K562 (cell line): ENCODE measurements at regions not wholly inside any gene's neighbourhood (a gene's known extent, or its start where the extent isn't known, plus 50 kb on each side); places are given as distances from the start of the nearest gene placed in this dataset.

Experiments
- ATAC-seq: fragments of 200-7000 bp; cut with Tn5 transposase; 3 replicates; pipeline ENCODE4 v1.9.1; 2020; ENCODE audit warnings: moderate library complexity
- BruUV-seq: library from RNA; stranded (reverse); fragments of 400-500 nt; replicated peaks from 2 replicates; lab custom pipeline; 2021; lab: Mats Ljungman, UMichigan
- CTCF ChIA-PET: fragments of 300-600 bp; formaldehyde crosslinking; extraction: SDS; loops from one replicate; lab custom pipeline; 2021; ENCODE audit warnings: low intra/inter-chr PET ratio; lab: Yijun Ruan, JAX
- POLR2A ChIA-PET: fragments of 300-600, 350-650 bp; sonication (Branson Sonifier 250); formaldehyde crosslinking; extraction: SDS; loops from one replicate; lab custom pipeline; 2021; ENCODE audit warnings: antibody characterized with exemption, inconsistent platforms; lab: Yijun Ruan, JAX
- DNase-seq, 4 experiments: peaks; one replicate each; pipeline versions ENCODE4 v3.0.0 to v3.0.0-alpha.2; 2011 to 2018; ENCODE audit warnings: low spot score in 3 of 4, mixed read lengths in 3 of 4; ENCODE audit errors: extremely low read depth in 1 of 4
- FAIRE-seq: peaks from 2 replicates; lab custom pipeline; 2011; peaks lifted over from hg19 to GRCh38; lab: Jason Lieb, UNC
- H2AFZ ChIP-seq: 2 replicates; pipeline ENCODE4 v1.6.0; 2011; ENCODE audit warnings: low read depth, low read length, control low read depth, inconsistent platforms
- H3K27ac ChIP-seq: fragments of 200-600 bp; 3 replicates; pipeline ENCODE4 v1.8.0; 2011; ENCODE audit warnings: low read depth, mild to moderate bottlenecking, control low read depth, inconsistent platforms, low read length, moderate library complexity, mixed read lengths; ENCODE audit errors: extremely low read depth
- H3K27me3 ChIP-seq, 2 experiments: fragments of 300-600 bp in 1 of 2; 2 replicates in 1 of 2; 3 replicates in 1 of 2; pipeline versions ENCODE4 v1.6.0 to v1.8.0; 2011; ENCODE audit warnings: inconsistent platforms in 2 of 2, low read length in 2 of 2, mild to moderate bottlenecking in 1 of 2, mixed read lengths in 1 of 2, moderate library complexity in 1 of 2; ENCODE audit not compliant: control insufficient read depth in 2 of 2, insufficient read depth in 2 of 2
- H3K36me3 ChIP-seq: fragments of 300-600 bp; 3 replicates; pipeline ENCODE4 v1.8.0; 2011; ENCODE audit warnings: mild to moderate bottlenecking, low read length, inconsistent platforms; ENCODE audit not compliant: control insufficient read depth, insufficient read depth
- H3K4me1 ChIP-seq, 2 experiments: fragments of 200-600 bp in 1 of 2; replicated peaks in 1 of 2; 2 replicates in 1 of 2; 3 replicates in 1 of 2; pipeline versions ENCODE4 v1.5.1 to v1.8.0; 2011; ENCODE audit warnings: inconsistent platforms in 2 of 2, low read length in 2 of 2, mild to moderate bottlenecking in 1 of 2, mixed read lengths in 1 of 2, moderate library complexity in 1 of 2; ENCODE audit not compliant: control insufficient read depth in 2 of 2, insufficient read depth in 2 of 2
- H3K4me2 ChIP-seq: 2 replicates; pipeline ENCODE4 v1.6.1; 2011; ENCODE audit warnings: low read length, control low read depth, inconsistent platforms, mixed read lengths; ENCODE audit not compliant: insufficient read depth
- H3K4me3 ChIP-seq: fragments of 200-600 bp; sonication (generic), shearing (Covaris generic); 2 replicates; pipeline ENCODE4 v1.5.1; 2016; ENCODE audit warnings: control low read depth, inconsistent platforms
- H3K79me2 ChIP-seq: fragments of 200-600 bp; 3 replicates; pipeline ENCODE4 v1.8.0; 2011; ENCODE audit warnings: low read length, inconsistent platforms; ENCODE audit not compliant: control insufficient read depth, insufficient read depth
- H3K9ac ChIP-seq, 2 experiments: 2 replicates each; pipeline versions ENCODE4 v1.6.0 to v1.6.1; 2011; ENCODE audit warnings: low read depth in 2 of 2, low read length in 2 of 2, control low read depth in 1 of 2, inconsistent platforms in 1 of 2, mild to moderate bottlenecking in 1 of 2, mixed read lengths in 1 of 2; ENCODE audit not compliant: insufficient read depth in 1 of 2
- H3K9me1 ChIP-seq: one replicate; pipeline ENCODE4 v1.6.0; 2011; ENCODE audit warnings: inconsistent platforms, mild to moderate bottlenecking, low read length, moderate library complexity; ENCODE audit not compliant: control insufficient read depth, insufficient read depth
- H3K9me3 ChIP-seq: replicated peaks from 2 replicates; pipeline ENCODE4 v1.5.1; 2011; ENCODE audit warnings: low read depth, low read length, inconsistent platforms; ENCODE audit not compliant: control insufficient read depth, insufficient read depth
- H4K20me1 ChIP-seq: replicated peaks from 2 replicates; pipeline ENCODE4 v1.6.1; 2011; ENCODE audit warnings: low read length, inconsistent platforms, mixed read lengths; ENCODE audit not compliant: control insufficient read depth, insufficient read depth
- ARID3A ChIP-seq: IDR thresholded peaks from 2 replicates; pipeline ENCODE4 v1.6.1; 2012; ENCODE audit warnings: low read depth, low read length, improper control_type of control experiment, borderline replicate concordance
- CBX2 ChIP-seq: fragments of 200-600 bp; sonication (generic); IDR thresholded peaks from one replicate; pipeline ENCODE4 v1.6.1; 2012; ENCODE audit warnings: mild to moderate bottlenecking, low read length, inconsistent platforms; ENCODE audit not compliant: insufficient read depth, poor library complexity, severe bottlenecking
- HDGF ChIP-seq: fragments of 450-650 bp; IDR thresholded peaks from 2 replicates; pipeline ENCODE4 v1.6.1; 2016
- KDM2B ChIP-seq: fragments of 250-450 bp; sonication (Bioruptor Pico); IDR thresholded peaks from 2 replicates; pipeline ENCODE4 v1.8.0; 2021; ENCODE audit warnings: mild to moderate bottlenecking, moderate library complexity
- POU5F1 ChIP-seq: fragments of 150-350 bp; IDR thresholded peaks from 2 replicates; pipeline ENCODE4 v1.6.1; 2014; ENCODE audit warnings: borderline replicate concordance, low read length, low read depth, mild to moderate bottlenecking; ENCODE audit not compliant: partially characterized antibody
- SIX5 ChIP-seq, 2 experiments: IDR thresholded peaks; 2 replicates each; pipeline ENCODE4 v1.6.1; 2011; ENCODE audit warnings: low read length in 2 of 2, borderline replicate concordance in 1 of 2, low read depth in 1 of 2, mild to moderate bottlenecking in 1 of 2, moderate library complexity in 1 of 2; ENCODE audit not compliant: insufficient read depth in 1 of 2
- SMARCB1 ChIP-seq: IDR thresholded peaks from 2 replicates; pipeline ENCODE4 v1.6.1; 2011; ENCODE audit warnings: improper control_type of control experiment, low read depth; ENCODE audit not compliant: insufficient read length
- ZNF717 ChIP-seq: fragments of 250-450 bp; sonication (Bioruptor Pico); IDR thresholded peaks from 2 replicates; pipeline ENCODE4 v1.5.0; 2021
- WGBS: fragments of 100-300 bp; shearing (Covaris generic); methylation state at CpG from one replicate; pipeline ENCODE4 v1.1.6; 2016; ENCODE audit warnings: low coverage, mixed read lengths; ENCODE audit not compliant: insufficient coverage; ENCODE audit errors: missing lambda C conversion rate; 5-methylcytosine and 5-hydroxymethylcytosine counted together
- in situ Hi-C: fragments of 300-500 bp; cut with MboI; formaldehyde crosslinking; loops from 4 replicates; pipeline ENCODE4 v1.15.0; 2018; ENCODE audit warnings: inconsistent platforms, mixed read lengths
- intact Hi-C: fragments of 100-400 bp; cut with micrococcal nuclease; formaldehyde crosslinking; loops from 2 replicates; pipeline ENCODE4 v1.14.2; 2022
- TF ChIP-seq, protein P1 (sequence below): fragments of 250-450 bp; sonication (Bioruptor Pico); IDR thresholded peaks from 2 replicates; pipeline ENCODE4 v1.5.0; 2021; ENCODE audit warnings: mild to moderate bottlenecking, moderate library complexity

GRCh38 chr13:26460648-26461047, 96.8 kb upstream of the WASF3 start (continued):
- no peak for TF ChIP-seq ZNF717 (CRISPR knock-in tag)
- no peak for TF ChIP-seq HDGF
- TF ChIP-seq CBX2: no peak

- no peak overlapping the region for H2AFZ ChIP-seq
- ChIA-PET POLR2A (no interaction called here), CTCF (no interaction called here)
- no peak overlapping the region for H3K9ac ChIP-seq
- H3K4me1 ChIP-seq: no peaks in the 10 kb centered on the region
- intact Hi-C loops: no loop called here
- DNase-seq (no peak), ATAC-seq (no peak), FAIRE-seq (no peak)
- no peaks in the 10 kb centered on the region for H3K79me2 ChIP-seq
- H3K9me3 ChIP-seq: no peaks in the 10 kb centered on the region
- no peak overlapping the region for H3K27ac ChIP-seq
- H4K20me1 ChIP-seq: no peaks in the 10 kb centered on the region
- BruUV-seq: no TSS peak
- no peak overlapping the region for H3K4me3 ChIP-seq
- peaks cover 0 to 15% of the 10 kb centered on the region in 2 experiments; a peak in 2 of 5 replicates for H3K27me3 ChIP-seq
- in situ Hi-C loops: no loop called here
- H3K9me1 ChIP-seq: no peaks in the 10 kb centered on the region
- H3K4me2 ChIP-seq: no peak overlapping the region
- TF ChIP-seq POU5F1 (no peak), KDM2B (no peak), ARID3A (no peak), SMARCB1 (no peak), SIX5 (IDR thresholded peaks at IDR 0.05; ENCODE audit: borderline replicate concordance in 1 of 2, insufficient read depth in 1 of 2, low read depth in 1 of 2, low read length in 2 of 2) (no peak)
- TF ChIP-seq, protein P1, sequence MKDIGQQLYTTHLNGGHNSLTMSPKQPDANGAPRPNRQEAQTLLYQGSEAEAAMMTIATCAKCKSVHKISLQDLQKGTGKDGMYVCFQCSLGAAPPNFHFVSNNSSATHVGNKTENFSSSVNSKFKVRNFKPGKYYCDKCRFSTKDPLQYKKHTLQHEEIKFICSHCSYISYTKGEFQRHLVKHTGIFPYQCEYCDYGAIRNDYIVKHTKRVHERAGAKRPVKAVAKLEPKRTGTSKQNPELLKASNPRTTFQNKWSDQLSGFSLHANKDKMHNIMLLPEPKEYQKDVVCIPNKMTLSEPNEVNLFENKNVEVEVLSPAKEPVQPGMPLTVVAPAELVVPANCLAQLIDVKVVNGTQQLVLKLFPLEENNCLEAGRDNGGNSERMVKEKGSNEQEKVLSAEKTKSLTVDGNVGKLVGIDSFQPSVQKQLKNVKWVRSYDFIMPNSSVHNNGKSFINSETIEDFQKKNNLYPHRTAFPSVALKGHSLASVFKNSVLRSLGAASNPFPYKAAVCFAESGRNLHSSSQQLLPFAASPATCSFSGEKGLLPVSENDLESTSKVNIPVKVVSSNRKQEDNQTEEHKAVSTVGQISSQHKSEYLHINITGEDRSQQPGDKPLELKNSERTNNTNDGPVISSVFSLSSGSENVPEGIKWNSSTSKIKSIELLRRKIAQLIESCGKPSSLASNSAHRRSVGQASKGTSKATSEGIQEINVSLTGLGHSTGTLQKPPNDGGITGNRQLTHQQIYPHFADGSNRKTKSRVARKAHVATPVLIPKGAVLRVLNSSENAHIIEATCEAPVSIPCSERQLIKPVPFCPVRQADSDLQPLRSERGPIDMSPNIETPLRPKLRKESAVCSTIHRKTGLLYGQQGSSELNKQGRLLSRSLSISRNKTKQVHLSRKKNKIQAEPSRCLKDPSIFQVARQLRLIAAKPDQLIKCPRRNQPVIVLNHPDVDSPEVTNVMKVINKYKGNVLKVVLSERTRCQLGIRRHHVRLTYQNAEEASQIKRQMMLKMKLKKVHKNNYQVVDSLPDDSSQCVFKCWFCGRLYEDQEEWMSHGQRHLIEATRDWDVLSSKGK (CRISPR knock-in tag): no peak
- no peaks in the 10 kb centered on the region for H3K36me3 ChIP-seq
- WGBS: 0% methylated on average over 6 of the region's 6 CpGs
Observed at GRCh38 chr13:26463296-26463695, 94.2 kb upstream of the WASF3 start.
